Breast epithelium (tissue), 3 donors: ENCODE measurements at regions not wholly inside any gene's neighbourhood (a gene's known extent, or its start where the extent isn't known, plus 50 kb on each side); places are given as distances from the start of the nearest gene placed in this dataset.

Experiments used
- POLR2A ChIP-seq: fragments of 450-650 bp; IDR thresholded peaks from one replicate; pipeline ENCODE4 v1.6.1; 2016; ENCODE audit warnings: antibody characterized with exemption, mild to moderate bottlenecking, moderate library complexity
- POLR2AphosphoS5 ChIP-seq, 3 donors: sonication (generic); formaldehyde crosslinking; IDR thresholded peaks; one replicate each; pipeline ENCODE4 v1.6.1; 2017; ENCODE audit warnings: antibody characterized with exemption in 3 of 3
- TF ChIP-seq, protein P1 (sequence below), 3 donors: fragments of 450-650 bp; IDR thresholded peaks; one replicate each; pipeline ENCODE4 v1.5.1; 2016 to 2017; ENCODE audit warnings: antibody characterized with exemption in 3 of 3, mild to moderate bottlenecking in 3 of 3, moderate library complexity in 3 of 3

DNA sequence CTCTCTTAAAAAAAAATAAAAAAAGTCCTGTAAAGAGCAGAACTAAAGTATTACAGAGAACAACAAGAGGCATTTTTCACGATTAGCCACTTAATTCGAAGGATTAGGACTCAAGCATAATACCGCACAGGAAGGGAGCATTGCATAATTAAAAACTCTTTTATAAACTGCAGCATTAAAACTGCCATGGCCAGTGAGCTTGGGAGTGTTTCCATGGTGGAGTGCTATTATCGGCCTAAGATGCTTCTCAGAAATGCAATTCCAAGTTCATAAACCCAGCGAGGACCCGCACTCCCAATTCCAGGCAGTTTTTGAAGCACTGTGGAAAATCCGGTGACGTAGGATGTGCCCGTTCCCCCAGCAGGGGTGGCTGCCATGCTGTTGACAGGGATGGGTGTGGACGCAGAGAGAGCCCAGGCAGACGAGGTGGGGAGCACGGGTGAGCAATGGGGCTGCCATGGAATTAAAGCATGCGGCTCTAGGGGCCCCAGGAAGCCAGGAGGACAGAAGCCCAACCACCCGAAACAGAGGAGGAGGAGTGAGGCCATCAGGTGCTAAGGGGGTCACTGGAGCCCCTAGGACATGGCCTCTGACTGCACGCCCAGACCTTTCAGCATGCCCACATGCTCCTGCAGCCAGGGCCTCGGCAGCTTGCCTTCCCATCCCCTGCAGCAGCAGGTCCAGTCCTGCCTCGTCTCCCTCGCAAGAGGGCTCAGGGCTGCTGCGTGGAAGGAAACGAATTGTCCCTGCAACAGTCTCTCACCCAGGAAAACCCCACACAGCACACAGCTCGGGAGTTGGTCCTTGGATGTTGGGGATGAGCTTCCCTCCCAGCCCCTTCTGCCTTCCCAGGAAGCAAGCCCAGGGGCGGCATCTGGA, 233.4 kb downstream of the NDUFA10 start:
- TF ChIP-seq, protein P1, sequence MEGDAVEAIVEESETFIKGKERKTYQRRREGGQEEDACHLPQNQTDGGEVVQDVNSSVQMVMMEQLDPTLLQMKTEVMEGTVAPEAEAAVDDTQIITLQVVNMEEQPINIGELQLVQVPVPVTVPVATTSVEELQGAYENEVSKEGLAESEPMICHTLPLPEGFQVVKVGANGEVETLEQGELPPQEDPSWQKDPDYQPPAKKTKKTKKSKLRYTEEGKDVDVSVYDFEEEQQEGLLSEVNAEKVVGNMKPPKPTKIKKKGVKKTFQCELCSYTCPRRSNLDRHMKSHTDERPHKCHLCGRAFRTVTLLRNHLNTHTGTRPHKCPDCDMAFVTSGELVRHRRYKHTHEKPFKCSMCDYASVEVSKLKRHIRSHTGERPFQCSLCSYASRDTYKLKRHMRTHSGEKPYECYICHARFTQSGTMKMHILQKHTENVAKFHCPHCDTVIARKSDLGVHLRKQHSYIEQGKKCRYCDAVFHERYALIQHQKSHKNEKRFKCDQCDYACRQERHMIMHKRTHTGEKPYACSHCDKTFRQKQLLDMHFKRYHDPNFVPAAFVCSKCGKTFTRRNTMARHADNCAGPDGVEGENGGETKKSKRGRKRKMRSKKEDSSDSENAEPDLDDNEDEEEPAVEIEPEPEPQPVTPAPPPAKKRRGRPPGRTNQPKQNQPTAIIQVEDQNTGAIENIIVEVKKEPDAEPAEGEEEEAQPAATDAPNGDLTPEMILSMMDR (IDR thresholded peaks at IDR 0.05): no peak
- TF ChIP-seq POLR2A: no peak
- no peak for TF ChIP-seq POLR2AphosphoS5 (IDR thresholded peaks at IDR 0.05)
